ENCODE measurements at regions not wholly inside any gene's neighbourhood (a gene's known extent, or its start where the extent isn't known, plus 50 kb on each side); places are given as distances from the start of the nearest gene placed in this dataset.
"Not testable (repeated sequence)": the region's sequence is repeated elsewhere in the genome, so short reads cannot be mapped to it uniquely, and the experiment has no call there.

GRCh38 chr2:111335220-111335907 lies 214.7 kb downstream of the BCL2L11 start:
- DNase-seq, H3K4me1 ChIP-seq, H3K36me3 ChIP-seq, H3K27ac ChIP-seq, H3K9me3 ChIP-seq, H3K4me3 ChIP-seq, H3K27me3 ChIP-seq: not testable (repeated sequence)

GRCh38 chr2:111338474-111338873 lies 217.8 kb downstream of the BCL2L11 start:
- H3K36me3 ChIP-seq, H3K4me3 ChIP-seq, H3K27ac ChIP-seq, H3K4me1 ChIP-seq, H3K27me3 ChIP-seq, H3K9me3 ChIP-seq, DNase-seq: not testable (repeated sequence)

- not testable (repeated sequence) for H3K4me3 ChIP-seq, H3K9me3 ChIP-seq, DNase-seq, H3K36me3 ChIP-seq, H3K4me1 ChIP-seq, H3K27me3 ChIP-seq, H3K27ac ChIP-seq
Observed at GRCh38 chr2:111339476-111339875, 218.8 kb downstream of the BCL2L11 start.

- H3K4me1 ChIP-seq, H3K4me3 ChIP-seq, H3K9me3 ChIP-seq, H3K27me3 ChIP-seq, H3K36me3 ChIP-seq, DNase-seq, H3K27ac ChIP-seq: not testable (repeated sequence)
Observed at GRCh38 chr2:111344590-111344989, 223.9 kb downstream of the BCL2L11 start.

- H3K4me3 ChIP-seq, H3K4me1 ChIP-seq, DNase-seq, H3K9me3 ChIP-seq, H3K36me3 ChIP-seq, H3K27ac ChIP-seq, H3K27me3 ChIP-seq: not testable (repeated sequence)
Observed at GRCh38 chr2:111345439-111345838, 224.7 kb downstream of the BCL2L11 start.

- H3K27ac ChIP-seq = peak overlapping the region in 1 of 4 donors; percentile 31
- DNase-seq = peak in 1 of 3 donors; percentile 44
- H3K36me3 ChIP-seq, H3K4me3 ChIP-seq, H3K4me1 ChIP-seq, H3K27me3 ChIP-seq, H3K9me3 ChIP-seq: not testable (repeated sequence)
Observed at GRCh38 chr2:111346018-111346930, 225.6 kb downstream of the BCL2L11 start.

- H3K27me3 ChIP-seq, H3K4me1 ChIP-seq, DNase-seq: not testable (repeated sequence)
Observed at GRCh38 chr2:111347695-111348094, 227.0 kb downstream of the BCL2L11 start.

GRCh38 chr2:111348316-111348715 lies 227.6 kb downstream of the BCL2L11 start:
- H3K27ac ChIP-seq, H3K4me3 ChIP-seq, DNase-seq, H3K27me3 ChIP-seq, H3K36me3 ChIP-seq, H3K4me1 ChIP-seq, H3K9me3 ChIP-seq: not testable (repeated sequence)

More at GRCh38 chr2:111347695-111348094, 227.0 kb downstream of the BCL2L11 start:
- not testable (repeated sequence) for H3K36me3 ChIP-seq, H3K9me3 ChIP-seq, H3K27ac ChIP-seq, H3K4me3 ChIP-seq

- not testable (repeated sequence) for H3K4me3 ChIP-seq, H3K36me3 ChIP-seq, H3K27me3 ChIP-seq, H3K4me1 ChIP-seq, H3K27ac ChIP-seq, H3K9me3 ChIP-seq, DNase-seq
Observed at GRCh38 chr2:111355022-111355817, 234.5 kb downstream of the BCL2L11 start.

- not testable (repeated sequence) for H3K4me1 ChIP-seq, H3K27me3 ChIP-seq, H3K9me3 ChIP-seq, DNase-seq, H3K4me3 ChIP-seq, H3K36me3 ChIP-seq, H3K27ac ChIP-seq
Observed at GRCh38 chr2:111355823-111356511, 235.3 kb downstream of the BCL2L11 start.

- H3K9me3 ChIP-seq, H3K27me3 ChIP-seq, H3K27ac ChIP-seq, H3K4me1 ChIP-seq, H3K4me3 ChIP-seq, H3K36me3 ChIP-seq: not testable (repeated sequence)
- DNase-seq = peak in 1 of 3 donors; percentile 73
Observed at GRCh38 chr2:111356512-111357031, 235.9 kb downstream of the BCL2L11 start.

- H3K9me3 ChIP-seq, H3K4me1 ChIP-seq, H3K27ac ChIP-seq, H3K27me3 ChIP-seq, H3K36me3 ChIP-seq, DNase-seq: not testable (repeated sequence)
- H3K4me3 ChIP-seq = peak overlapping the region in 2 of 4 donors; percentile 29 to 36
Observed at GRCh38 chr2:111365986-111366640, 245.4 kb downstream of the BCL2L11 start.

GRCh38 chr2:111366641-111367029 lies 245.9 kb downstream of the BCL2L11 start:
- DNase-seq, H3K36me3 ChIP-seq, H3K27me3 ChIP-seq, H3K27ac ChIP-seq, H3K9me3 ChIP-seq, H3K4me1 ChIP-seq: not testable (repeated sequence)
- peak overlapping the region in 2 of 4 donors; percentile 29 to 36 for H3K4me3 ChIP-seq

- H3K36me3 ChIP-seq, H3K27ac ChIP-seq, H3K27me3 ChIP-seq, H3K4me3 ChIP-seq, H3K4me1 ChIP-seq, H3K9me3 ChIP-seq, DNase-seq: not testable (repeated sequence)
Observed at GRCh38 chr2:111367080-111367479, 246.4 kb downstream of the BCL2L11 start.

All from Peyer's patch (tissue), 4 donors.